ENCODE measurements at regions not wholly inside any gene's neighbourhood (a gene's known extent, or its start where the extent isn't known, plus 50 kb on each side); places are given as distances from the start of the nearest gene placed in this dataset.
"Not testable (repeated sequence)": the region's sequence is repeated elsewhere in the genome, so short reads cannot be mapped to it uniquely, and the experiment has no call there.

DNA sequence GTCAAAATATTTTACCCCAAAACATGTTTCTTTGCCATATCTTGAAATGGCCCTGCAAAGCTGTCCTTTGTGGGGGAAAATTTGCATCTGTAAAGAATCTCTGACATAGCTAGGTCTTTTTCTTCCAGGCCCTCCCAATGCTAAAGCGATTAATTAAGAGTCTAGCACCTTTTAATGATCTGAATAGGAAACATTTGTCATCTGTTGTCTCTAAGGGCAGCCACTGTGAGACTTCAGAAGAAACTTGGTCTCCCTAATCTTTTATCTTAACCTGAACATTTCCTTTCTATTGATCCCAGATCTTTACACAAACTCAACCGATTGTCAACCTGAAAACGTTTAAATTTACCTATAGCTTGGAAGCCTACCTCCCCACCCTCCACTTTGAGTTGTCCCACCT lies 731.6 kb upstream of the AUTS2 start:
- TF ChIP-seq POLR2A (IDR thresholded peaks at IDR 0.05): not testable (repeated sequence)
- TF ChIP-seq, protein P1, sequence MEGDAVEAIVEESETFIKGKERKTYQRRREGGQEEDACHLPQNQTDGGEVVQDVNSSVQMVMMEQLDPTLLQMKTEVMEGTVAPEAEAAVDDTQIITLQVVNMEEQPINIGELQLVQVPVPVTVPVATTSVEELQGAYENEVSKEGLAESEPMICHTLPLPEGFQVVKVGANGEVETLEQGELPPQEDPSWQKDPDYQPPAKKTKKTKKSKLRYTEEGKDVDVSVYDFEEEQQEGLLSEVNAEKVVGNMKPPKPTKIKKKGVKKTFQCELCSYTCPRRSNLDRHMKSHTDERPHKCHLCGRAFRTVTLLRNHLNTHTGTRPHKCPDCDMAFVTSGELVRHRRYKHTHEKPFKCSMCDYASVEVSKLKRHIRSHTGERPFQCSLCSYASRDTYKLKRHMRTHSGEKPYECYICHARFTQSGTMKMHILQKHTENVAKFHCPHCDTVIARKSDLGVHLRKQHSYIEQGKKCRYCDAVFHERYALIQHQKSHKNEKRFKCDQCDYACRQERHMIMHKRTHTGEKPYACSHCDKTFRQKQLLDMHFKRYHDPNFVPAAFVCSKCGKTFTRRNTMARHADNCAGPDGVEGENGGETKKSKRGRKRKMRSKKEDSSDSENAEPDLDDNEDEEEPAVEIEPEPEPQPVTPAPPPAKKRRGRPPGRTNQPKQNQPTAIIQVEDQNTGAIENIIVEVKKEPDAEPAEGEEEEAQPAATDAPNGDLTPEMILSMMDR (IDR thresholded peaks at IDR 0.05): not testable (repeated sequence)
